HG03139 (cell line): ENCODE measurements at regions not wholly inside any gene's neighbourhood (a gene's known extent, or its start where the extent isn't known, plus 50 kb on each side); places are given as distances from the start of the nearest gene placed in this dataset.
"Not testable (repeated sequence)": the region's sequence is repeated elsewhere in the genome, so short reads cannot be mapped to it uniquely, and the experiment has no call there.

Experiments used
- ATAC-seq: cut with Tn5 transposase; IDR thresholded peaks from one replicate; pipeline ENCODE4 v1.9.1; 2021; ENCODE audit not compliant: unreplicated experiment

DNA sequence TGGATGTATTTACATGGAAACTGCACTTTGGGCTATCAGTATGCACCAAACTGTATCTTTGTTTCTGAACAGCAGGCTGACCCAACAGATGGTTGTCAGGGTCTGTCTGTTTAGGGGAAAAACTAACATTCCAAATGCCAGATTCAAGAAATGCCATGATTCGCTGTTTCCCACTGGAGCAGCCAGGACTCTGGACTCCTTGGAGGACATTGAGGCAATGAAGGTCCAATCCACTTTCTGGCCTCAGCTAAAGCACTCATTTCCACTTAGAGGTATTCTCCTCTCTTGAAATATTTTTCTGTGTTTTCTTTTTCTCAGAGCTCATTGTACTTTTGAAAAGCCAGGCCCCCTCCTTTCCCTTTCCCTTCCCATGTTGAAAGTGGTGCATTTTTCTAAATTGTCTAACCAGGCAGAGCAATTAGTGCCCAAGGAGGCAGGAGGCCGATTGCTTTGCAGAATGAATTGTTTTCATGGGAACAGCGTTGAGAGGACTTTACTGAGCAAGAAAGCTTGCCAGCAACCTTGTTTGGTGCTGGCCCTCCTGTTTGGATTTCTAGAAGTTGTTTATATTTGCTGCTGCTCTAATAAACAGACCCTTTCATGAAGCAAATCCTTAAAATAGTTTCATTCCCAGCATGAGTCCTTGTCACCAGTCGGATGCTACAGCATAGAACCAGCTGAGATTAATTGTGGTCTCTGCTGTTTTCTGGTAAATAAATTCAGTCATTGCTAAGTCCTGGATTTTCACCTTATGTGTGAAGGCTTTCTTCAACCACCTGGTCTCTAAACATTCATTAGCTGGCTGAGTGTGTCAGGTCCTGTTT lies 132.8 kb upstream of the TAF11L2 start:
- ATAC-seq = no peak

DNA sequence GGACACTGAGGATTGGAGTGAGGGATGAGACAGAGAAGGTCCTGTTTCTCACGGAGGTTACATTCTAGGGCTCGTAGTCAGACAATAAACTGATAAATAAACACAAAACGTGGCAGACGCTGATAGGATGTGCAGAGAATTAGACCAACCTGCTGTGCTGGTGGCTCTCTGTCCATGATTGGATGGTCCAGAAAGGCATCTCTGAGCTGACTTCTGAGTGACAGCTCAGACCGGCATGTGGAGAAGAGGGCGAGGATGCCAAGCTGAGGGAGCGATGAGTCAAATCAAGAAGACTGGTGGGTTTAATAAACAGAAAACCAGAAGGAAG lies 132.3 kb upstream of the TAF11L2 start:
- no peak for ATAC-seq

DNA sequence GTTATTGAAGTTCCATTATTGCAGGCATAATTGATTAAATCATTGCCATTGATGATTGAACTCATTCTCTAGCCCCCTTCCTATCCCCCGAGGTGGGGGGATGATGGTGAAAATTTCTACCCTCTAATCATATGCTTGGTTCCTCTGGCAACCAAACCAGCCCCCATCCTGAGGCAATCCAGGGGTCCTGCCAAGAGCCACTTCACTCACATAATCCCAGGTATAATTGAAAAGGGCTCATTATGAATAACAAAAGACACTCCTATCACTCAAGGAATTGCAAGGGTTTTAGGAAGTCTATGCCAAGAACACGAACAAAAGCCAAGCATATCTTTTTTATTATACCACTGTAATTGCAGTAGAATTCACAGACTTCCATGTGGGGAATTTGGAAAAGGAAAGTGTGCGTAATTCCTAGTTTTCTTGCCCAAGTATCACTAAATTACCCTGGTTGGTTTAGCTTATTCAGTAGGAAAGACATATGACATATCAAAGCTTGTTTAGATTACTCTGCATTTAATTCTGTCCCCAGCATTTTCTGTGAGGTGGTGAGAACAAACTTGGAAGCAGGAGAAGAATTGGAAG lies 130.7 kb upstream of the TAF11L2 start:
- ATAC-seq = no peak

DNA sequence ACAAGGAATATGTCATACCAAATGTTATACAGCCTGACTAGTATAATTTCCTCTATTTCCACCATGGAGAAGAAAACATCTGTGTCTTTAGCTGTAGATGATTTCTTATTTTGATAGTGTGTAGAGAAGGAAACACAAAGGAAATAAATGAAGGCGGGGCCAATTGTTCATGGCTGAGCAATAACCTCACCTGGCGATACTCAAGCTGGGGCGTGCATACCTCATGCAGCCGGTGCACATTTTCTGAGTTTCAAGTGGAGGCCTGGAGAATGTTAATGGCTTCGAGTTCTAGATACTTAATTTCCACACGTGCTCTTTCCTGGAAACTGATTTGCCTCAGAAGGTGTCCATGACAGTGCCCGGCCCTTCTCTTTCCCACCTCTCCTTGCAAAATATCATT lies 127.4 kb upstream of the TAF11L2 start:
- ATAC-seq = no peak

DNA sequence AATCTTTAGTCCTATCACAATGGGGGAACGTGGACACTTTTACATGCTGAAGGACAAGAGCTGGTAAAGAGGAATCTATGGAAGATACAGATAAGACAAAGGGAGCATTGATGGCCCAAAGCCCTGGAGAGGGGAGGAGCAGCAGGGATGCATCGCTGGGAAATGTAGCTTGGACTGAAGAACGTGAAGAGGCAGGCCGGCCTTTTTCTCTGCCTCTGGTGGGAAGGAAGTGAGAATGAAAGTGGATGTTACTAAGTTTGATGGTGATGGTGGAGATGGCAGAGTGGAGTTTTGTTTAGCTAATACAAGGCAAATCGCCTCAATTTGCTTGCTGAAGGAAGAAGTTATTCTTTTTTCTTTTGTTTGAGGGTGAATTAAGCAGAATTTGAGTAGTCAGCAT lies 124.6 kb upstream of the TAF11L2 start:
- no peak for ATAC-seq

DNA sequence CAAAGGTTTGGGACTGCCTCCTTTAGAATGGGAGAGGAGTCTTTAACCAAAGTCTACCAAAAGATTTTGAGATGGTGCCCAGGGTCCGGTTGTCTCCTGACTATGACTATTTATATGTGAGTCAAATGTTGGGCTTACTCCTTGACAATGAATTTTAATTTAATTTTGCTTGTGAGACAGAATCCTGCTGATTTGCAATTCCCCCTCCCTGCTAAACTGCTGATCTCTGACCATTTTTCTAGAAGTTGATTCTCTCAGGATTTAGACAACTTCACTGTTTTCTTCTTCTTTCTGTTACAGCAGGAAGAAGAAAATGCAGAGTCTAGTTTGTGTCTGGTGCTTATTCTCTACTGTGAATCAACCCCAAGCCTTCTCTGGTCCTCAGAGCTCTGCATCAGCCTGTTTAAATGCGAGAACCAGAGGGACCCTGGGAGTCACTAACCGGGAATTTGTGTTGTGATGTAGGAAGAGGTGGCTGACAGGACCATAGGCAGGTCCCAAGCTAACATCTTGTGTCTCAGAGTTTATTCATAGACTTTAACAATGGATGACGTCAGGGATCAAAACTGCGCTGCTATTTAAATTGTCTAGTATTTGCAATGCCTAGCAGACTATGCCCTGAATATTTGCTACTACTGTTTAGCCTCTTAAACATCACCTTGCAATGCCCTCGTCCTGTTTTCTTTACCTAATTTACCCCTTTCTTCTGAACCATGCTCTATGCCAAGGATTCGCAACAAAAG lies 124.0 kb upstream of the TAF11L2 start:
- no peak for ATAC-seq

DNA sequence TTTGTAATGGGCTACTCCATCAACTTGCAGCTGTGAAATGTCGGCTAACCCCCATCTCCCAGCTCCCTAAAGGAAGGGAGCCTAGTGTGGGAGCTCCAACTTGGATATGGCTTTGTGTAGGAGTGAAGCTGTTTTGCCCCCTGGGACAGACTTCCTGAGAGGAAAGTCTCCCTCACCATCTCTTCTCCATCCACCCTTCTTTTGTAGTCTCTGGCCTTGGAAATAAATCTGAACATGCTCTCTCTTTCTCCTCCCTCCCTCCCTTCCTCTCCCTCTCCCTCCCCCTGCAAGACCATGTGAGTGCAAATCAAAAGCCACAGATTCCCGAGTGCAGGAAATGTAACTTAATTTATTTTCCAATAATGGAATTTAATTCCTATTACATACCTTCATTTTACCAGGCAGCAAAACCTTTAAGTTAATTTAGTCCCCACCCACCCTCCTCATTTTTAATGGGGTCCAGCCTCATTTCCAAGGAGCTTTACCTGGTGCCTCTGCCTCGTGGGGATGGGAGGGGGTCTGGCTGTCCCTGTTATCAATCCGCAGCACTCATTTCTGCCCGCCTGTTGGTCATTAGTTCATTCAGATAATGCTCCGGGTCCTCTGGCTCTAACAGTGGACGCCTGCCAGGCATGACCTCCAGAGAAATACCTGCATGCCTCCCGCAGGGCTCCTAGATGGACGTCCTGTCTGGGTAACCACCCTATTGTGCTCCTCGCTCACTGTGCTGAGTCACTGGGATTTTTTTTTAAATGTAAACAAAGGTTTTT lies 122.9 kb upstream of the TAF11L2 start:
- no peak for ATAC-seq

DNA sequence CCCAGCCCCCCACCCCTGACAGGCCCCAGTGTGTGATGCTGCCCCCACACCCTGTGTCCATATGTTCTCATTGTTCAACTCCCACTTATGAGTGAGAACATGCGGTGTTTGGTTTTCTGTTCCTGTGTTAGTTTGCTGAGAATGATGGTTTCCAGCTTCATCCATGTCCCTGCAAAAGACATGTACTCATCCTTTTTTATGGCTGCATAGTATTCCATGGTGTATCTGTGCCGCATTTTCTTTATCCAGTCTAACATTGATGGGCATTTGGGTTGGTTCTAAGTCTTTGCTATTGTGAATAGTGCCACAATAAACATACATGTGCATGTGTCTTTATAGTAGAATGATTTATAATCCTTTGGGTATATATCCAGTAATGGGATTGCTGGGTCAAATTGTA lies 122.1 kb upstream of the TAF11L2 start:
- not testable (repeated sequence) for ATAC-seq

DNA sequence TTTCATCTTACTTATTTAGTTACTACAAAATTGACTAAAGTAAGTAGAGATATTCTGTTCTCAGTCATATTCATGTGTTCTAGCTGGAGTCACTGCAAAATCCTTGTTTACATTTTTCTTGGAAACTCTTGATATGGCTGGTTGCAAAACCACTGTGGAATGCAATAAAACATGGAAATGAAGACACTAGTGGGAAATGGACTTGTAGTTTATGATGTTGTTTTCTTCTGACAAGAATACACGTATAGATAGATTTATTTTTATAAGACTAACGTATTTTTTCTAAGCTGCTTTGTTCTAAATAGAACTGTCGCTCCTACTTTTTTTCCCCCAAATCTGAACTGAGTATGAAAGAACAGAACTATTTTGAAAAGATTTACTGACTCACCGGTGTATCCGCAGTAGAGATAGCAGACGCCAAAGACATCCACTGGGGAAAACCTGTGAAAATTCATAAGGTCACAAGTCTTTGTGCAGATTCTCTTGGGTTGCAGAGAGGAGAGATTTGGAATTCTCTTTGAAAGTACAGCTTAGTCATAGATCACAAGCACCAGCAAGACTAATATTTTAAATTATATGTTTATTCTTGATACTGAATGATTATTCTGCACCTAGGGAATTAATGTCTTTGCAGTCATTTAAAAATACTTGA lies 119.6 kb upstream of the TAF11L2 start:
- no peak for ATAC-seq

DNA sequence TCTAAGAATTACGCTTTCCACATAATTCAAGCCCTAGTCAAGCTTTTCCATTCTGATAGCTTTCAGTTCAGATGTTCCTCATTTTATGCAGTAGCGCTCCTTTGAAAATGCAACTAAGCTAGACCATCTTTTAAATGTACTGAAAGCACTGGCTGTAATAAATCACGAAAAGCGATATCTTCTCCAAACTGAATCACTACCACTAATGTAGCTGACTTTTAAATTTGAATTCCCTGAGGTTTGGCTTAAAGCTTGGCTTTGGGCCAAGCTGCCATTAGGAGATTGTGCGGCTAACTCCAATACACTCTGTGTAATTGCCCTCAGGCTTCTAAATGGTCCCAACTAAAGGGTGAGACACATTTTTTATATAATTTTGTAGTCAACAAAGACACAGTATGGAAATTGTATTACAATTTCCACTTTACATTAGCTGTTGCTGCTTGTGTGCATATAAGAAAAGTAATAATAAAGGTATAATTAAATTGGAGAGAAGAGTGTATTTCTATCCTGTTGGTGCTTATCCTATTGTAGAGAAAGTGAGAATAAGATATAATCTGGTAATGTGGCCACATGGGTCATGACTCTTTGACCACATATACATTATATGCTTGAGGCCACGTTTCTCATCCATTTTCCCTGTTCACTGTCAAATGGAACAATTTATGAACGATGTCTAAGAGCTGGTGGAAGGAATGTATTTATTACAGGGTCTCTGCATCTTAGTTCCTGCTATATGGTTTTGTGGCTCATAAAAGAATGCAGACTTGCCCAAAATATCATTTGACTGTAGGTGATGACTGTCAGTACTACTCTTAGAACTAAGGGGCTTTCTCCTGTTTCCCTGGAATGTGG lies 118.7 kb upstream of the TAF11L2 start:
- ATAC-seq = no peak

DNA sequence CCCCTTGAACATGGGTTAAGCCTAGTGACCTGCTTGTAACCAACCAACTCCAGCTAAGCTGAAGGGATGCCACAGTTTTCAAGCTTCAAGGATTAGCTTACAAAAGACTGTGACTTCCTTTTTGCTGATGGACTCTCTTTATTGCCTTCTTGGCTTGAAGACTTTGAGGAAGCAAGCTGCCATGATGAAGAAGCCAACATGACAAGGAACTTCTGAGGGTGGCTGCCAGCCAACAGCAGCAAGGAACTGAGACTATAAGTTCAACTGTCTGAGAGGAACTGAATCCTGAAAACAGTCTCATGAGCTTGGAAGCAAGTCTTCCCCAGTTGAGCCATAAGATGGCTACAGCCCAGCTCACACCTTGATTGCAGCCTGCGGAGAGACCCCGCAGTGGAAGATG lies 116.1 kb upstream of the TAF11L2 start:
- no peak for ATAC-seq

DNA sequence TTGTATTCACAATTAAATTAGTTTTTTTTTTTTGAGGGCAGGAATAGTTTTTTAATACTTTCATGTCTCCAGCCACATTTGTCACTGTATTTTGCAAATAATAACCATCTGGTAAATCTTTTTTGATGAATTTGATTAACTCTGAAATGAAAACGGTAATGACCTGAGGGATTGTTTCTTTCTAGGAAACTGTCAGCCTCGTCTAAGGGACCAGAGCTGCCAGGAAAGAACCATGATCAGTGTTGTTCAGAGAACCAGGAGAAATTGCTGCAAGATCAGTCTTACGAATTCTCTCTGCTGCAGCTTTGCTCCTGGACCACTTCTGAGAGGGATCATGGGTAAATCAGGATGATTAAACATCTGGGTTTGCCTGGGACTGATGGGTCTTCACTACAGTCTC lies 114.5 kb upstream of the TAF11L2 start:
- no peak for ATAC-seq

DNA sequence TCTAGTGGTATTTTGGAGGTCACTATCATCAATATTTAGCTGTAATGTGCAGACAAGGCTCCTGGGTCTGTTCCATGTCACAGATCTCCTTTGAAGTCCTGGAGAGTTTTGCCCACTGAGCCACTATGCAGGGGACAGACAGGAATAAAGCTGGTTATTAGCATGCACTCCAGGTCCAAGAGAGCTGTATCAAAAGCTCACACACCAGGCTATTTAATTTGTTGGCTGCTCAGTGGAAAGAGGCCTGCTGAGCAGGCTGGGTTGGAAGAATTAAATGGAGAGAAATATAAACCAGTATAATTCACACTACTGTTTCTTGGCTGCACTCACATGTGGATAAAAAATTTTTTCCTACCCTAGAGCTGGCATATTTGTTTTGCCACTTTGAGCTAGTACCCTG lies 113.8 kb upstream of the TAF11L2 start:
- ATAC-seq = no peak

DNA sequence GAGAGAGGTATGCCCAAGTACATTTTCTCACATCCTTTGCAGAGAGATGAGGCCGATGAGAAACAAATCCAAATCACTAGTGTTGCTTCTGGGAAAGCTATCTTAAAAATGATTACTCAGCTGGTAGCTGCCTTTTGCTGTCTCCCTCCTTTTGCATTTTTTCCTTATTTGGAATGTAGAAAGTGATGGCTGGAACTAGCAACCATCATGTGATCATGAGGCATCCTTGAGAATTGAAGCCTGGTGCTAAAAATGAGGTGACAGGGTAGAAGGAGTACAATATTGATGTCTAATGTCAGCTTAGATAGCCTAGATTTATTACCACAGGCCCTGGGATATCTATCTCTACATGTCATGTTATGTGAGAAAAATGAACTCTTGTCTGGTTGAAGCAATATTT lies 109.3 kb upstream of the TAF11L2 start:
- ATAC-seq = no peak

DNA sequence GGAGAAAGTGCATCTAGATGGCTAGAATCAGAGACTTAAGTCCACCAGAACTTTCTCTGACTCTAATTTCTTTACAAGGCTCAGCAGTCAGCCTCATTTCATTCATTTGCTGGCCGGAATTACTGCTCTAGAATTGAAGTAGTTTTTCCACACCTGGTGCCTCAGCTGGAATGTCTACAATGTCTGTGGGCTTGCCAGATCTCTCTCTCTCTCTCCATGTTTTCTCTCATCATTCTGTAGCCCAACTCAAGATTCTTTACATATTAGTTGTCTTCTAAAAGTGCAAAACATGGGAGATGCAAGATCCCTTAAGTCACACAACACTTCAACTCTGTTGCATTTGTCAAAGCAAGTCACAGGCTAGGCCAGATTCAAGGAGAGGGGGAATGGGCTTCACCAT lies 103.9 kb upstream of the TAF11L2 start:
- ATAC-seq = no peak

DNA sequence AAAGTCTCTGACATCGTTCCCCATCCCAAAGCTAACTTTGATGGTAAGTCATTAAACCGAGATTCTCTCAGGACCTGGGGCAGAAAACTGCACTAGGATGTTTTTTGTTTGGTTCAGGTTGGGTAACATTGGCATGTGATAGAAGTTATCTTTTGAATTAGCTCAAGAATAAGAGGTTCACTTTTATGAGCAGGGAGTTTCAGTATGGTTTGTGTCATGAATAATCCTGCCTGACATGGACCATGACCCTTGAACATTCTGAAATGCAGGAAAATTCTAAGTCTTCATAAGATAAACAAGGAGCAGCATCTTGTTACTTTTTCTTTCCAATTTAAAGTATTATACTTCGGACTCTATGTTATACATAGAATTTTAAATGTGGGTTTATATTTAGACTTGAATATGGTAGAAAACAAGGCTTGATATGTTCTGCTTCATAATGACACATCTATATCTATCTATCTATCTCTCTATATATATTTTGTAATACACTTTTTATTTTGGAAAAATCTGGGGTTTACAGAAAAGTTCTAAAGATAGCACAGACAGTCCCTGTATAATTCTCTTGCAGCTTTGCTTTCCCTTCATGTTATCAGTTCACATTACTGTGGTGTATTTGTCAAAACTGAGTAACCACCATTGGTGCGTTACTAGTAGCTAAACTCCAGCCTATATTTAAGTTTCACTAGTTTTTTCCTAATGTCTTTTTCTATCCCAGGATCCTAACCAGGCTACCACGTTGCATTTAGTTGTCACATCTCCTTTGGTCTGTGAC lies 102.7 kb upstream of the TAF11L2 start:
- ATAC-seq = no peak

DNA sequence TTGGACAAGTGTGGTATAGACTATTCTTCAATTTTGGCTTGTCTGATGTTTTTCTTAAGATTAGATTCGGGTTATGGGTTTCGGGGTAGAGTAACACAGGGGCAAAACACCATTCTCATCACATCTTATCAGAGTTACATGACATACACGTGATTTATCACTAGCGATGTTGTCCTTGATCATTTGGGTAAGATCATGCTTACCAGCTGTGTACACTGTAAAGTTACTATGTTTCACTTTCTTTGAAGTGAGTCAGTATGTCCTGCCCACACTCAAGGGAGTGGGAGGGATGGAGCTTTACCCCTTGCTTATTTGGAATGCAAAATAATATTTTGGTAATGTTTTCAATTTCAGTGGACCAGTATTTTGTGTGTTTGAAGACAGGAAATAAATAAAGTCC lies 101.8 kb upstream of the TAF11L2 start:
- ATAC-seq = peak; percentile 47

DNA sequence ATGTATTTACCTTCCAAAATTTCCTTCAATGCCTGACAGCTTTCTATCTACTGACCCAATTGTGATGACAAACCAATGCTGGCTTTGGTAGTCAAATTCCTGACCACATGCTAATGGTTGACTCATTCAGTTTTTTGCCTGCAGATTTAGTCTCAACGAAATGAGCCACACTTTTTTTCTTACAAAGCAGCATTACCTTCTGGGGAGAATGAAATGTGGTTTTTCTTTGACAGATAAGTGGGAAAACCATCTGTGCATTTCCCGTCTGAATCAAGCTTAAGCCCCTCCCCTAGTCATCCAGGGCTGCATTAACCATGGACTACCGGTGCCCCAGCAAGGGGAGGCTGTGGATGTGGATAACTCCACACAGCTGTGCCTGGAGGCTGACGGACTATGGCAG lies 99.6 kb upstream of the TAF11L2 start:
- peak; percentile 71 for ATAC-seq
